ENCODE measurements at regions not wholly inside any gene's neighbourhood (a gene's known extent, or its start where the extent isn't known, plus 50 kb on each side); places are given as distances from the start of the nearest gene placed in this dataset.
A peak's percentile ranks its signal among the peaks of the same experiment; 100 is the strongest.
"Not testable (repeated sequence)": the region's sequence is repeated elsewhere in the genome, so short reads cannot be mapped to it uniquely, and the experiment has no call there.

DNA sequence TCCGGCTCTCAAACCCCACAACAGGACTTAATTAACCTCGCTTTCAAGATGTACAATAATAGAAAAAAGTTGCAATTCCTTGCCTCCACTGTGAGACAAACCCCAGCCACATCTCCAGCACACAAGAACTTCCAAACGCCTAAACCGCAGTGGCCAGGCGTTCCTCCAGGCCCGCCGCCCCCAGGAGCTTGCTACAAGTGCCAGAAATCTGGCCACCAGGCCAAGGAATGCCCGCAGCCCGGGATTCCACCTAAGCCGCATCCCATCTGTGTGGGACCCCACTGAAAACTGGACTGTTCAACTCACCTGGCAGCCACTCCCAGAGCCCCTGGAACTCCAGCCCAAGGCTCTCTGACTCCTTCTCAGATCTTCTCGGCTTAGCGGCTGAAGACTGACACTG is 262.5 kb downstream of the SMARCA2 start:
- not testable (repeated sequence) for DNase-seq (ENCODE audit: low read depth)

- DNase-seq (ENCODE audit: low read depth), result not testable (repeated sequence)
Measured at GRCh38 chr9:2279138-2279537, 264.0 kb downstream of the SMARCA2 start.

DNA sequence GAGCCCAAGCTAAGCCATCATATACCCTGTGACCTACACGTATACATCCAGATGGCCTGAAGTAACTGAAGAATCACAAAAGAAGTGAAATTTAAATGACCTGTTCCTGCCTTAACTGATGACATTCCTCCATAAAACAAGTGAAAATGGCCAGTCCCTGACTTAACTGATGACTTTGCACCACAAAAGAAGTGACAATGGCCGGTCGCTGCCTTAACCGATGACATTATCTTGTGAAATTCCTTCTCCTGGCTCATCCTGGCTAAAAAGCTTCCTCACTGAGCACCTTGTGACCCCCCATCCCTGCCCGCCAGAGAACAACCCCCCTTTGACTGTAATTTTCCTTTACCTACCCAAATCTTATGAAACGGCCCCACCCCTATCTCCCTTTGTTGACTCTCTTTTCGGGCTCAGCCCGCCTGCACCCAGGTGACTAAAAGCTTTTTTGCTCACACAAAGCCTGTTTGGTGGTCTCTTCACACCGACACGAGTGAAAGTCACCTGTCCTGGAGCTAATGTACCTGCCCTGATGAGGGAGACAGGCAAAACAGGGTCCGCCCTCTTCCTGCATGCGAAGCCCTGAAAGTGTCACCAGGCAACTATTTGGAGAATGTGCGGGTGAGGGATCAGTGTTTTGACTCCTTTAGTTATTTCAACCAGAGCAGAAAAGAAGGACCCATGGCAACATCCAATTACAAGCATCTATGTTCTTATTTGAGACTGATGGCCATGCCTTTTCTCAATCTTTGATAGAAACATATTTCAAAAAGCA is 266.1 kb downstream of the SMARCA2 start:
- peak; percentile 24 for DNase-seq (ENCODE audit: low read depth)

GRCh38 chr9:2281803-2282185 is 266.6 kb downstream of the SMARCA2 start:
- peak; percentile 32 for DNase-seq (ENCODE audit: low read depth)

- no peak for DNase-seq (ENCODE audit: low read depth)
Measured at GRCh38 chr9:2284770-2285169, 269.6 kb downstream of the SMARCA2 start.

DNA sequence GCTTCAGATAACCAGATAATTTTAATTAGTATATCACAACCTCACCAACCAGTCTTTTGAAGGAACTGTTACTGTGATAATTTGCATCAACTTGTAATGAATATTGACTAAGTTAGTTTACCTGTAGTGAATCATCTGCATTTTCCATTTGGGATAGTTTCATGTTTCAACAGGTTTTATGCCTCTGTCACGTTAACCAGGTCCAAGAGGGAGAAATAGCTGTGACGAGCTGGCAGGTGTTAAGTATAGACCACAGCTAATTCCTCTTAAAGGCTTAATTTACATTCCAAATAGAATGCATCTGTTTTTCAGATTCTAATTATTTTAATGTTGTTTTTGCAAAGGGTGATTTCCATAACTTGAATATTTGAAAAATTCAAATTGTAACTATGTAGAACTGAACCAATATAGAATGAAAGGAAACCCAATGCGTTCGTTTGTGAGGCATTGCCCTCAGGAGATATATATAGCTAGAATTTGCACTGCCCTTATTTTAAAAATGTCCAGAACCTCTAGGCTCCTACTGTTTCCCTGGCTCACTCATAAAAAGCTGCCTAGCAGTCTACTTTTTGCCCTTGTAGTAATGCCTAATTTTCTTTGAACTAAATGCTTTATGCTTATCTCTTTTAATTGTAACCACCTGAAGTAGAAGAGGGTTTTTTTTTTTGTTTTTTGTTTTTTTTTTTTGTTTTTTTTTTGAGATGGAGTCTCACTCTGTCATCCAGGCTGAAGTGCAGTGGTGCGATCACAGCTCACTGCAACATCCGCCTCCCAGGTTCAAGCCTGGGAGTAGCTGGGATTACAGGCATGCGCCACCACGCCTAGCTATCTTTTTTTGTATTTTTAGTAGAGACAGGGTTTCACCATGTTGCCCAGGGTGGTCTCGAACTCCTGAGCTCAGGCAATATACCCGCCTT is 270.5 kb downstream of the SMARCA2 start:
- no peak for DNase-seq (ENCODE audit: low read depth)

DNA sequence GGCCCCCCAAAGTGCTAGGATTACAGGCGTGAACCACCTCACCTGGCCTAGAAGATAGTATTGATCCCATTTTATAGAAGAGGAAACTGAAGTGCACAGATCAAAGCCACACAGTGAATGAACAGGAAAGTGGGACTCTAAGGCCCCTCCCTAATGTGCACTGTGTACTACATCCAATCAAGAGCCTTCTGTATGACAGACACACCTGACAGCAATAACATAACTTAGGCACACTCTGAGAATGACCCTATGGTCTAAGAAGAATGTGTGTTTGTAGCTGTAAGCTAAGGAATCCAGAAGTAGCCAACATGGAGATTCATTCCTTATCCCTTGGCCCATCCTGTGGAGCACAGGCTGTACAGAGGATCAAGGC is 271.2 kb downstream of the SMARCA2 start:
- DNase-seq (ENCODE audit: low read depth), result no peak

DNA sequence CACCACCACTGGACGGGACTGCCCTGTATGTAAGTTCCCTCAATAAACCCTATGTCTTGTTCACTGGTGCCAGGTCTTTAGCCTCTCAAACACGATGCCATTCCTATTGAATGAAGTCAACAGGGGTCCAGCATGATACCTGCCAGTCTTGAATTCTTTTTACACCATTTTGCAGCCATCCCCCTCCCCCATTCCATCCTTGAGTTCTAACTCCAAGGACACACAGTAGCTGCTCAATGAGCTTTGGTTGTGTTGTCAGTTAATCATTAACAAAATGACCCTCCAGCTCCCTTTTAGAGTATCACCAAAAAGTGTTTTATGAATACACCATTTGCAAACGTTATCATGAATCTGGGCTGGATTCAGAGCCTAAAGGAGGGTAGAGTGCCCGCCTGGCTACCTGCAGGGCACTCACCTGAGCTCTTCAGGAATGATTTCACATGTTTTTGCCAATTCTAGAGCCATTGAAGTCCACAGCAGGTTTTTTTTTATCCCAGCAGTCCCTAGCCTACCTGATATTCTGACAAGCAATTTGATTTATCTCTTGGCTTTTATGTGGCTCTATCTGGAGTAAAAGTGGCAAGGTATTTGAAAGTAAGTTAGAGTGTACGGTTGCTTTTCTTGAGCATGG is 271.8 kb downstream of the SMARCA2 start:
- no peak for DNase-seq (ENCODE audit: low read depth)

DNA sequence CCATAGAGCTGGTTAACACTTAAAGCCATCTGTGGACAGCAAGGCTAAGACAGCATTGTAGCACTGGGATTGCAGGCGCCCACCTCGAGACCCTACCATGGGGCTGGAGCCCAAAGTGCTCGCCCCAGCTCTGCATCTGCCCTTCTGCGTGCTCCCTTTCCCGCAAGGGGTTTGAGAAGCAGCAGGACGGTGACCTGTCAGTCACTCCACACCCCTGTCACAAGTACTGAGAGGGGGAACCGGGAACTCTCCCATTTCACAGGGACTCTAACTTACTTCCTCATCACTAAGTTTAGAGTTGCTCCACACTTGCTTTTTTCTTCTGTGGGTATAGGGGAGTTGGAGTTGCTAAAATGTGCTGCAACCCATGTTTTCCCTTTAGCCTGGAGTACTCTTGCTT is 273.2 kb downstream of the SMARCA2 start:
- DNase-seq (ENCODE audit: low read depth), result no peak

DNA sequence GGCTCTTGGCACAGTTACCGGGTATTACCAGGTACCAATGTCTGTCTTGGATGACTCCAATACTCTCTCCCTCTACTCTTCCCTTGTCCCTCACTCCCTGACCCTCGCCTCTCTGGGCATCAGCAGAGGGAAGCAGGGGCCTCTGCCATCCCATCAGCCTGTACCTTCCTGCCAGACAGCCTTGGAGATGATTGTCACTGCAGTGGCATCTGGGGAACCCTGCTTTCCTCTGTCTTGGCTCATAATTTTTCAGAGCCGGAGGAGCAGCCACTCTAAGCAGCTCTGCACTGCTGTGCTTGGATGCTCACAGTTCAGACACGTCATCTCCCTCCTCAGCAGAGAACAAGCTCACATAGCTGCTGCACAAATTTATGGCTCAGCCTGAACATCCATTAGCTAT is 274.1 kb downstream of the SMARCA2 start:
- no peak for DNase-seq (ENCODE audit: low read depth)

DNA sequence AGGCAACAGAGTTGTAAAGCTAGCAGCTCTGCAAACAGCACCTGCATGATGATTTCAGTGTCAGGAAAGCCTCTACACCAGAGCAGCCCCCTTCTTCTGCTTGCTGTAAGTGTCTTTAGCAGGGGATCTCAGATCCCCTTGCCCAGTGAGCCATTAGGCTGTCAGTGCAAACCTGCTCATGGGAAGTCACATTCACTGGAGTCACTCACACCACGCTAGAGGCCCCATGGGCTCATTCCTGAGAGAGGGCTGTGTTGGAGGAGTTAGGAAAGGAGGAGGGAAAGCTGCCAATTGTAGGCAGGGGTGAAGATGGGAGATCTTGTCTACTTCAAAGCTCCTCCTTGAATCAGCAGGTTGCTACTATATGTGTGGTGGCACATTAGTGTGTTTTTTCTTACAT is 275.2 kb downstream of the SMARCA2 start:
- no peak for DNase-seq (ENCODE audit: low read depth)

- DNase-seq (ENCODE audit: low read depth), result no peak
Measured at GRCh38 chr9:2291980-2292704, 277.0 kb downstream of the SMARCA2 start.

- DNase-seq (ENCODE audit: low read depth), result no peak
Measured at GRCh38 chr9:2292733-2293132, 277.6 kb downstream of the SMARCA2 start.

GRCh38 chr9:2297771-2298170 is 282.6 kb downstream of the SMARCA2 start:
- no peak for DNase-seq (ENCODE audit: low read depth)

GRCh38 chr9:2298217-2298616 is 283.1 kb downstream of the SMARCA2 start:
- DNase-seq (ENCODE audit: low read depth), result no peak

DNA sequence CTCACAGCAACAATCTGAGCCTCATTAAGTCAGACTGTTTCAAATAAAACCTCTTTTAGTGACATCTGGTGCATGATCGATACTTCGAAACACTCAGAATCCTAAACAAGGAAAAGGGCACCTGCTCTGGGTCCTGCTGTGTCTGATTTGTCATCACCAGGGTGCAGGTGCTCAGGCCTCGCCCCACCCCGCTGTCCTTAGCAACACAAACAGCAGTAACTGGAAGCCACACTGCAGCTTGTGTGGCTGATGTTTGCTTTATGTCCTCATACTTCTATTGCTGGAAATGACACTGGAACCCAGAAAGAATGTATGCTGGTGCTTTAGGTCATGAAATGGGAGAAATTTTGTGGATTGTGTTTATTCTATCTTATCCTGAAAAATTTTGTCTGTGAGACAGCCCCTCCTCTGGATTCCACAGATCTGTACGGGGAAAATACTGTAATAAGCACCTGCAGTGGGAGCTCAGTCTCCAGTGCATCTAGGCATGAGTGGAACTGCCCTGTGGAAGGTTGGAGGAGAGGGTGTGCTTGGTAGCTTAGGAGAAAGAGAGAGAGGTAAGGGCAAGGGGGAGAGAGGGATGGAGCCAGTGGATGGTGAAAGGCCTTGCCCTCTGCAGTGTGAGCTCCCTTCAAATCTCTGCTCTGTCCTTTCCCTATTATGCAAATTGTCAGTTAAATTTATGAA is 284.2 kb downstream of the SMARCA2 start:
- no peak for DNase-seq (ENCODE audit: low read depth)

- no peak for DNase-seq (ENCODE audit: low read depth)
Measured at GRCh38 chr9:2299843-2300205, 284.7 kb downstream of the SMARCA2 start.

DNA sequence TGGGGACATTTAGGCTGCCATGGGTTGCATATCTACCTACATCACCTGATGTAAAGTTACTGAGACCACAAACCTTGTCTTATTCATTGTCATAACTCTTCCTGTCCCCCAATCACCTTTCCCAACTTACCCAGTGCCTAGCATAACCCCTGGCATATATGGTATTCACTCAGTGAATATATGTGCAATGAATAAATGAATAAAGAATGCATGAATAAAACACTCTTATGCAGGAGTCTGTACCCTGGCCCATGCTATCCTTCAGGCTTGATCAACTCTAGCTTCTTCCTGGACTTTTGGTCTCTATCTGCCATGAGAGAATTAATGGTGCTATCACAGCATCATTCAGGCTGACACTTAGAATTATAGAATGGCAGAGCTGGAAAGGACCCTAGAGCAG is 285.2 kb downstream of the SMARCA2 start:
- no peak for DNase-seq (ENCODE audit: low read depth)

DNA sequence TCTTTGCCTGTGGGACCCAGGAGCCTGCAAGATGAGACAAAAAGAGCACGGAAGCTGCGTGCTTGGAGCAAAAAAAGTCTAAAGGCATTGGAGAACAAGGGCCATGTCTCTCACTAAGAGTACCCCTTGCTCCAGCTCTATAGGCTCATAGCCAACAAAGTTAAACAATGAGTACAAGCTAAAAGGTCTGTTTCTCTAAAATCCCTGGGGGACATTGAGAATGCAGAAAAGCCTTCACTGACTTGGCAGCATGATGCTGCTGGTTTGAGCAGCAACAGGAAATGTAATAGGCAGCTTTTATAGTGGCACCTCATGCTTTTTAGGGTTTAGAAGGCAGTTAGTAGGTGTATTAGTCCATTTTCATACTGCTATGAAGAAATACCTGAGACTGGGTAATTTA is 287.5 kb downstream of the SMARCA2 start:
- DNase-seq (ENCODE audit: low read depth), result no peak

- no peak for DNase-seq (ENCODE audit: low read depth)
Measured at GRCh38 chr9:2303056-2303455, 287.9 kb downstream of the SMARCA2 start.

DNA sequence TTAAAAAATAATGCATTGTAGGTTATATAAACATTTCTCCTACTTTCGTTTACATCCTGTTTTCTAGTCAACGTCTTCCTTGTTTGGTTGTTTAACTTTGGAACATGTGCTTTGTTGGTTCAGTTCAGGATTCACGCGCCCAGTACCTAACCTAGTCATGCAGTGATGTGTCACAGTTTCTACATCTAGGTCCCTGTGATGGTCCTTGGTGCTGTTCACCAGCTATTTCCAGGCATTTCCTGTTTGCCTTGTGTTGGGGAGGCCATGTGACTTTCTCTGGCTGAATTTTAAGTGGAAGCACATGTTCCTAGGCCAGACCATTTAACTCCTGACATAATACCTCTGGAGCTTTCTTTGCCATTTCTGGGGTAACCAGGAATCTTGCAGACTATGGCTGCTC is 292.3 kb downstream of the SMARCA2 start:
- DNase-seq (ENCODE audit: low read depth), result peak; percentile 14

DNA sequence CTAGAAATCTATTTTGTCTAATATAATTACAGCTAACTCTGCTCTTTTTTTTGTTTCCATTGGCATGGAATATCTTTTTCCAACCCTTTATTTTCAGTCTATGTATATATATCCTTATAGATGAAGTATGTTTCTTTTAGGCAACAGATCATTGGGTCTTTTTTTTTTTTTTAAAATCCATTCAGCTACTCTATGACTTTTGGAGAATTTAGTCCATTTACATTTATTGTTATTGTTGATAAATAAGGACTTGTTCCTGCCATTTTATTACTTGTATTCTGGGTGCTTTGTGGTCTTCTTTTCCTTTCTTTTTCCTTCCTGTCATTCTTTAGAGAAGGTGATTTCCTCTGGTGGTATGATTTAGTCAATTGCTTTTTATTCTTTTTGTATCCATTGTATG is 296.8 kb downstream of the SMARCA2 start:
- DNase-seq (ENCODE audit: low read depth), result no peak
